Retinal pigment epithelial cell (primary cell): ENCODE measurements at regions not wholly inside any gene's neighbourhood (a gene's known extent, or its start where the extent isn't known, plus 50 kb on each side); places are given as distances from the start of the nearest gene placed in this dataset.
A peak's percentile ranks its signal among the peaks of the same experiment; 100 is the strongest.

Experiments
- DNase-seq: peaks from one replicate; pipeline ENCODE4 v3.0.0-alpha.2; 2010; ENCODE audit warnings: low read depth
- H3K4me3 ChIP-seq: 2 replicates; pipeline ENCODE4 v1.5.1; 2011; ENCODE audit warnings: mild to moderate bottlenecking, low read length, control low read depth, moderate library complexity
- TF ChIP-seq, protein P1 (sequence below): conservative IDR thresholded peaks from 2 replicates; pipeline ENCODE4 v1.5.1; 2011; ENCODE audit warnings: low read depth, low read length, control low read depth, inconsistent platforms

DNA sequence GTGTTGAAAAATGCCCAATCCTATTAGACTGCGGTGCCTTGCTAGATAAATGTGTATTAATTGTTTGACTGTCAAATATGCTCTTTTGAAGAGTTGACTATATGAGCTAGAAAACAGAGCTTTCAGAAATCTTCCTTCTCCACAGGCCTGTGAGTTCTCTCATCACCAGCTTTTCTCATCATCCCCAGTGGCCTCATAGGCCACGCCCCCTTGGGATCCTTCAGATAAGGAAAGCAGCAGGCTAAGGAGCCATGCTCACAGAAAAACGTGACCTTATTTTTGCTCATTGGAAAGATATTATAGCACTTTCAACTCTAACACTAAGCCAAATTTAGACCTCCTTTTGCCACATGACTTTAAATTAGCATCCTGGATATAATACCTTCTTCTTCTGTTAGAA is 514.4 kb upstream of the ARRDC4 start:
- TF ChIP-seq, protein P1, sequence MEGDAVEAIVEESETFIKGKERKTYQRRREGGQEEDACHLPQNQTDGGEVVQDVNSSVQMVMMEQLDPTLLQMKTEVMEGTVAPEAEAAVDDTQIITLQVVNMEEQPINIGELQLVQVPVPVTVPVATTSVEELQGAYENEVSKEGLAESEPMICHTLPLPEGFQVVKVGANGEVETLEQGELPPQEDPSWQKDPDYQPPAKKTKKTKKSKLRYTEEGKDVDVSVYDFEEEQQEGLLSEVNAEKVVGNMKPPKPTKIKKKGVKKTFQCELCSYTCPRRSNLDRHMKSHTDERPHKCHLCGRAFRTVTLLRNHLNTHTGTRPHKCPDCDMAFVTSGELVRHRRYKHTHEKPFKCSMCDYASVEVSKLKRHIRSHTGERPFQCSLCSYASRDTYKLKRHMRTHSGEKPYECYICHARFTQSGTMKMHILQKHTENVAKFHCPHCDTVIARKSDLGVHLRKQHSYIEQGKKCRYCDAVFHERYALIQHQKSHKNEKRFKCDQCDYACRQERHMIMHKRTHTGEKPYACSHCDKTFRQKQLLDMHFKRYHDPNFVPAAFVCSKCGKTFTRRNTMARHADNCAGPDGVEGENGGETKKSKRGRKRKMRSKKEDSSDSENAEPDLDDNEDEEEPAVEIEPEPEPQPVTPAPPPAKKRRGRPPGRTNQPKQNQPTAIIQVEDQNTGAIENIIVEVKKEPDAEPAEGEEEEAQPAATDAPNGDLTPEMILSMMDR = no peak
- DNase-seq = no peak
- H3K4me3 ChIP-seq = no peak overlapping the region

DNA sequence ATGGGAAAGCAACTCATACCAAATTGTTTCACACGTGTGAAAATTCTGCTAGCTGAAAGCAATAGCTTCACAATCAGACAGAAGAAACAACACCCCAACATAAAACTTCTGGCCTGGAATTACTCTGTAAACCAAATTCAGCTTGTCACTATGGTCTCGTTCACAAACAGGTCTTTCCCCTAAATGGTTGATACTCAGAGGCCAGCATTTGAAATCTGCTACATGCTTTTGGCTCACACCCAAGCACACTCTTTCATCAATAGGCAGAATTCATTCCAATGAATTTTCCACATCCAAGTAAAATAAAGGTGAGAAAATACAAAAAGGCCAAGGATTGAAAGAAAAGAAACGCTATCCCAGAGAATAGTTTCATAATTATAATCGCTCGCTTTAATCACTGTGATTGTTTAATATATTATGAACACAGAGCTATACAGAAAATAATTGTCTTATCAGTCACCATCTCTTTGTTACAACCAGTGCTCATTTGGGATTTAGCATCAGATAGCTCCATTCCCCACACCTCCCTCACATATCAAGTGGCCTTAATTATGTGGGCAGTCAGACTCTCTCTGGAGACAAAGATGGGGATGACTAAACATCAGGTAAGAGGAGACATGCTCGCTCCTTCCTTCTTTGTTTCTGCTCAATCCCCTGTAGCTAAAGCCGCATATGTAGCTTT is 503.8 kb upstream of the ARRDC4 start:
- no peak overlapping the region for H3K4me3 ChIP-seq
- TF ChIP-seq, protein P1 = no peak
- no peak for DNase-seq

DNA sequence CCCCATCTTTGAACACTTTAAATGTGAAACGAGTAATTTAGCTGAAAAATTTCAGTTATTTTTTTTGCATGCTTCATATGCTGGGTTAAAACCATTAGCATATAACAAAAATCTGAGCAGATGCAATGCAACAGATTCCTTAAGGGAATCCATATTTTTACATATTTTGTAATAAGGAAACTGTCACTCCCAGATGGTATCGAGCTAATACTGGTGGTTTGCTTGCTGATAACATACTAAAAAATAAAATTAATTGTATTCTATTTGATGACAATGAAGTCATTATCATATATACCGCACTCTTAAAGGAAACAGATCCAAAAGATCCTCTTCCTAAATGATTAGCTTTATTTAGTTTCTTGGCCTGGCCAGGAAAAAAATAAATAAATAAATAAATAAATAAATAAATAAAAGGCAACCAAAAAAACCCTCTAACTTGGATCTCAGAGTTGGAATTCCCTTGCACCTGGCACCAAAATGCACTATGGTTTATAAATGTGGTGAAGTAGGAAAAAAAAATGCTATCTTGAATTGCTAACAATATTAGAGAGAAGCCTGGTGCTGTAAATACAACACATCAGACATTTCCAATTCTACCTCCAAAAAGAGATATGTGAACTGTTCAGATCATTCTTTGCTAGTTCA is 503.2 kb upstream of the ARRDC4 start:
- DNase-seq = no peak
- no peak overlapping the region for H3K4me3 ChIP-seq
- TF ChIP-seq, protein P1 = no peak

DNA sequence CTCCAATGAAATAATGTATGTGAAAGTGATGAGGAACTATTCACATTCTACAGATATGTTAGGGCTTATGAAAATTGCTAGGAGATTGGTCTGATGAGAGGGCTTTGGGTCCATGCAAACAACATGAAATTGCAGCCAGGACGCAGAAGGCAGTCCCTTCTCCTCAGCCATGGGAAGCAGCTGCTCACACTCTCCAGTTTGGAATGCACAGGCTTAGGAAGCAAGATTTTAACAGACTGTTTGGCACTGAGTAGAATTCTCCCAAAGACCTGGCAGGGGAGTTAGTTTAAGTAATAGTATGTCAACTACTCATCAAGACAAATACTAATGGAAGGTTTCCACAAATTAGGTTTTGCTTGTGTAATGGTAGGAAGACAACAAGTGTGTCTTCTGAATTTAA is 500.7 kb upstream of the ARRDC4 start:
- no peak overlapping the region for H3K4me3 ChIP-seq
- no peak for DNase-seq
- TF ChIP-seq, protein P1 = no peak

DNA sequence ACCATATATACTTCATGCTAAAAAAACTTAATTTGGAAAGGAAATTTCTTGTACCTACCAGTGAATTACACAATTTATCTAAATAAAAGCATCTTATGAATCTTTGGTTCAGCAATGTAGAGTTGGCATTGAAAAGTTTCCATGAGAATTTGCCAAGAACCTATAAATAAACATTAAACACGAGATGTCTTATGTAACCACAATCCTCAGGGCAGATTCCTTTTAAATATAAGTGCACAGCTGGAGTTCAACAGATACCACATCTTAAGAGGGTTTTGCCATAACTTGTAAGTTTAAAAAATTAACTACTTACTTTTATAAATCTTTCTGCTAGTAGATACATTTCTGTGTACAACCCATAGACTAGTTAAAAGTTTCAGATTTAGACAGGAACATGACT is 499.3 kb upstream of the ARRDC4 start:
- DNase-seq = peak; percentile 29
- TF ChIP-seq, protein P1 = no peak
- H3K4me3 ChIP-seq = no peak overlapping the region

DNA sequence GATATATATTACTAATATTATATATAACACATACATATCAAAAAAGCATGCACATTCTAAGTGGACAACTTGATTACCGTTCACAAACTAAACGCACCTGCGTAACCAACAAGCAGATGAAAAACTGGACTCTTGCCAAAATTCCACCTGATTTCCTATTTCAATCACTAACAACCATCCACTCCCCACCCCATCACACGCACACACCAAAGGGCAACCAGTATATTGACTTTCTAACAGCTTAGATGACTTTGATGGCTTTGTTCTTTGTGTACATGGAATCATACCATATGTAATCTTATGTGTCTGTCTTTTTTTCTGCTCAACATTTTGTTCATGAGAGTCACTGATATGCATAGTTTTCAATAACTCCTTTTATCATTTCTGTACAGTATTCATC is 496.8 kb upstream of the ARRDC4 start:
- no peak for DNase-seq
- TF ChIP-seq, protein P1 = no peak
- H3K4me3 ChIP-seq = no peak overlapping the region

DNA sequence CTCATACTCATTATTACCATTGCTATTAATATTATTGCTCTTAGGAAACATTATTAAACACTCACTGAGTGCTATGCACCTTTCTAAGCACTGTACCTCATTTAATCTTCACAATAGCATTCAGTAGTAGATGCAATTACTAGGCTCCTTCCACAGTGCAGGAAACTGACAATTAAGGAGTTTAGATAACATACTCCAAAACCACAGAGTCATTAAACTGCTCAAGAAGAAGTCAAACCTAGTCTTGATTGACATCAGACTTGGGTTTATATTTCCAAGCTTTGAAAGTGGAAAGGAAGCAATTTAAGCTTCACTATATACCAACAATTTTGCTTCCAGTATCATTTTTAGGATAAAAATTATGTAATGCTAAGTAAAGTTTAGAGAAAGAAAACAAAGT is 490.1 kb upstream of the ARRDC4 start:
- no peak overlapping the region for H3K4me3 ChIP-seq
- TF ChIP-seq, protein P1 = no peak
- DNase-seq = no peak
